Effector CD8-positive, alpha-beta T cell (primary cell): ENCODE measurements at regions not wholly inside any gene's neighbourhood (a gene's known extent, or its start where the extent isn't known, plus 50 kb on each side); places are given as distances from the start of the nearest gene placed in this dataset.

Experiments used
- DNase-seq: peaks from one replicate; lab custom pipeline; 2025; lab: John Stamatoyannopoulos, UW

GRCh38 chr18:78113136-78113939, 863.7 kb downstream of the GALR1 start:
- no peak for DNase-seq

DNA sequence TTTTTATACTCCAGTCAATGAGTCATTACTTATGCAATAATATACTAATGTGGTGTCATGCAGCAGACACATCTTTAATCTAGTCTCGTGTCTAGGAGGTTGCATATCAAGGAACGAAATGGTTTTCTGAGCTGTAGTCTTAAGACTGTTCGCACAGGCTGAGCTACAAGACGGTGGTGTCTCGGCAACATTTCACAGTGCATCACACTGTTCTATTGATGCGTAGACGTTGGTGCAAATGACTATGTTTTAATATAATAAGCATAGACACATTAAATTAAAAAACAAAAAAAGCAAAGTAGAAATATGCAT, 864.2 kb downstream of the GALR1 start:
- DNase-seq: no peak

GRCh38 chr18:78115896-78116561, 863.6 kb upstream of the SALL3 start:
- no peak for DNase-seq

DNA sequence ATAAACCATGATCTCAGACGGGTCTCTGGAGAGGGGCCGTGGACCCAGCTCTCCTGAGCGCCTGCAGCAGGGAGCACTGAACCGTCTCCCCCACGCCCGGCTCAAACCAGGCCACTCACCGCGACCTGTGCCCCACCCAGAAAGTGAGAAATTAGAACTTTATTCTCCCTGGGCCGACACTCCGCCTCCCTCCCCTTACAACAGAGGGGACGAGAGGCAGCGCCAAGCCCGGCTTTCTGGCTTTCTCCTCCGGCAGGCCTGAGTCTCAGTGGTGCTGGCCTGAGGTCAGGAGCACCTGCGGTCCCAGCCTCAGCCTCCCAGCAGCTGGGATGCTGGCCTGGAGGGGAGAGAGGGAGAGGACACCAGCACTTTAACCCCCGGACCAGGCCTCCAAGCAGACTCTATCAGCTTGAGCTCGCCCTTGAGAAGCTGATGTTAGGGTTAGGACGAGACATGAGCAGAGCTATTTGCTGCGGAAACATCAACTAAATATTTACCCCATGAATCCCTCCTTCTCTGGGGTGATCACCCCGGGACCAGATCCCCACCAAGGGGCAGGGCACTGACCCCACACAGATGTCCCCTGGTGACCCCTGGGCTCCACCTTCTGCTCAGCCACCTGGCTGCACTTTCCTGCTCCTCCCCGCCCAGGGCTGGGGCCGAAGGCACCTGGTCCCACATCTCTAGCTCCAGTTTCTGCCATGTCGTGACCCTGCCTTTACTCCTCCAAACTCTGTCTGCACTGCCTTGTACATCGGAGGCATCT, 856.3 kb upstream of the SALL3 start:
- no peak for DNase-seq

DNA sequence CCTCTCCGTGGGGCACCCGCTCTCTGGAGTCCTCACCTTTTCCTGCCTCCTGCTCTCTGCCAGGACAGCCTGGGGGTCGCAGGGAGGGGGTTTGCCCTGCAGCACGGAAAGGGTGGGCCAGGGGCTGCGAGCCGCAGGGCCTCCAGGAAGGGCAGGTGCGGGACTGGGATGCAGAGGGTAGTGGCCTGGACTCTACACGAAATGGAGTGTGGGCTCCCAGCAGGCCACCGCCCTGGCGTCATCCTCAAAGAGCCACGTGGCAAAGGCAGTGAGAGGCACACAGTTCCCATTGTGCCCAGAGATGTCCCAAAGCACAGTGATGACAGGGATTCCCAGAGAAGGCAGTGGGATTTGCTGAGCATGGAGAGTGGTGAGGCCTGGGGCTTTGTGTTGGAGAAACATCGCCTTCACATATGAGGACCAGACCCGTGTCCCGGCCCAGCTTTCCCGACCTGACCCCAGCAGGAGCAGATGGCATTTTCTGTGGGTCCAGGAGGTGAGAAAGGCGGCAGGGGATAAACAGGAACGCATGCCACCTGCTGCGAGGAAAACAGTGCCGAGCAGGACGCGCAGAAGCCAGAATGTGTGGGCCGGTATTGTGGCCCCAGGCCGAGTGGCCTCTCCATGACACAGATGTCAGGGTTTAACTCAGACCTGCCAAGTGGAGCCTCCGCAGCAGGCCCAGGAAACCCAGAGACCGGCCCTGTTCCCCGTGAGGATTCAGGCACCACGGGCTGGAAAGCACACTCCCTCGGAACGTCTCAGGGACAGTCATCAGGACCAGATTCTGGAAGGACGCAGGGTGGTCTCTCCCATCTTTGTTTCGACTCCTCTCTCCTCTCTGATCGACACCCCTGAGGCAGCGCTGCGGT, 855.5 kb upstream of the SALL3 start:
- no peak for DNase-seq

GRCh38 chr18:78125206-78125896, 854.3 kb upstream of the SALL3 start:
- DNase-seq: no peak

- no peak for DNase-seq
These were observed 853.5 kb upstream of the SALL3 start for GRCh38 chr18:78126106-78126505.

- DNase-seq: no peak
These were observed 853.1 kb upstream of the SALL3 start for GRCh38 chr18:78126536-78126935.

DNA sequence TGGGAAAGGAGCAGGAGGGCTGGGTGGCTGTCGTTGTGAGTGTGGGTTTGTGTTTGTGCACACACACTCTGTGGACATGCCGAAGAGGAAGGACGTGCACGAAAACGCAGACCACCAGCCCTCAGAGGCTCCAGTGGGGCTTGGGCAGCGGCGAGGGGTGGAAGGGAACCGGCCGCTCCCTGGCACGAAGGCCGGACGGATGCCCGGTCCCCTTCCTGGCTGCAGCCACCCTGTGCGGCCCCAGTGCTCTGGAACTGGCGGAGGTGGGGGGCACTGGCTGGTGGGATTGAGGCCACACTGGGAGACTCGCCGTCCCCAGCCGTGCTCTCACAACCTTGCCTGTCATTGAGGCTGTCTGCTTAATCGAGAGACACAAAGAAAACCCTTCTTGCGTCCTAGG, 852.6 kb upstream of the SALL3 start:
- DNase-seq: no peak

DNA sequence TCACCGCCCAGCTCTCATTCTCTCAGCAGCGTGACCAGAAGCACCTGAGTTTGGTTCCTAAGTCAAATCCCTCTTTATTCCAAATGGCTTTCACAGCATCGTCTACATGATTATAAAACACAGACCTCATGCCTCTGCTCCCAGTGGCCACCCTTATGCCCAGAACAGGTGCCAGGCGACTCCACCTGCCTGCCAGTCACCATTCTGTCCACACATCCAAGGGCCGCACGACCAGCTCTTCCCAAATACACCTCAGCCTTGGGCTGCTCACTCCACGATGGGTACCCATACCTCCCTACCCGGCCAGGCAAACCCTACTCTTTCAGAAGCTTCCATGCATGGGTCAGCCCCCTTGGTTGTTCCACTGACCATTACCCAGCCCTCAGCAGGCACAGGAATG, 851.6 kb upstream of the SALL3 start:
- DNase-seq: no peak

GRCh38 chr18:78129260-78129659, 850.4 kb upstream of the SALL3 start:
- no peak for DNase-seq

DNA sequence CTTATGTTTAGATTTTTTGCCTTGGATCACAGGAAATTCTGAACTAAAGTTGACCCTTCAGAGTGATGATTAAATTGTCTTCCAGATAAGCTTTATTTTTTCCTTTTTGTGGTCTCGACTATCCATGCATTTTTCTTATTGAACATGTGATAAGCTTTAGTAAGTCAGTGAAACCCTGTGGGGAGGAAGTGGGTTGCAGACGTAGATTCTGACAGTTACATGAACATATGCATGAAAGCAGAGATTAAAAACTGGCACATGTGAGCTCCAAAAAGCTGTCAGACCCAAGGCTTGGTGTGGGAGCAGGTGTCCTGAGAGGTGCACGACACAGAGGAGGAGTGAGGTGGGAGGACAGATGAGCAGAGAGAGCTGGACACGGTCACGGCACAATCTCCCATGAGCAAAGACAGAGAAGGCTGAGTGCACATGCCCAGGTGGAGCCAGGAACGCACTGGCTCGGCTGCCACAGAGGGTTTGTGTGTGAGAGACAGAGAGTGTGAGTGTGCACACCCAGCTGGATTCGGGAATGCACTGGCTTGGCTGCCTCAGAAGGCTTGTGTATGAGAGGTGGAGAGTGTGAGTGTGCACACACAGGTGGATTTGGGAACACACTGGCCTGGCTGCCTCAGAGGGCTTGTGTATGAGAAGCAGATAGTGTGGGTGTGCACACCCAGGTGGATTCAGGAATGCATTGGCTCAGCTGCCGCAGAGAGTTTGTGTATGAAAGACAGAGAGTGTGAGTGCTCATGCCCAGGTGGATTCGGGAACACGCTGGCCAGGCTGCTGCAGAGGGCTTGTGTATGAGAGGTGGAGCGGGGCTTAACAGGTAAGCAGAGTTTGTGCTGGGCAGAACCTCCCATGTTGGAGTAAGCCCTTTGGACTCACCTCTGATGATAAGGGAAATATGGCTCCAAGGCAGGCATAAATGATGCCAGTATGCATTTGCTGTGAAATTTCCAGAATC, 849.1 kb upstream of the SALL3 start:
- no peak for DNase-seq

GRCh38 chr18:78133729-78134128, 845.9 kb upstream of the SALL3 start:
- no peak for DNase-seq

- DNase-seq: no peak
These were observed 842.6 kb upstream of the SALL3 start for GRCh38 chr18:78136986-78137385.

- no peak for DNase-seq
These were observed 840.6 kb upstream of the SALL3 start for GRCh38 chr18:78138983-78139496.

DNA sequence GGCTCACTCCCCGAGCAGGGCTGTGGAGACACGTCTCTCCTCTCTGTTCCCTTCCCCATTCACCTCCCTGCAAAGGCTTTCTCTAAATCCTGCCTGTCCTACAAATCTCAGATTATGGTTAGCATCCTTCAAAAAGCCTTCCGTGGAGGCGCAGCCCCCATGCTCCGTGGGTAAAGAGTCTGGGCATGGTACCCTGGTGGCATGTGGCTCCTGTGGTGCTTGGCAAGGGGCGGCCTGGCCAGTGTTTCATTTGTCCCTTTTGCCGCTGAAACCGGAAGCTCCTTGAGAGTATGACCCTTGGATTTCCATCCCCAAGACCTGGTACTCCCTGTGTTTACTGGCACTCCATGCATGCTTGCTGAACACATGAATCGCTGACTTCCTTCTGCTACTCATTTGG, 839.3 kb upstream of the SALL3 start:
- DNase-seq: no peak

GRCh38 chr18:78144669-78145068, 834.9 kb upstream of the SALL3 start:
- DNase-seq: no peak

- no peak for DNase-seq
These were observed 834.5 kb upstream of the SALL3 start for GRCh38 chr18:78145096-78145495.

- no peak for DNase-seq
These were observed 833.2 kb upstream of the SALL3 start for GRCh38 chr18:78146136-78147085.
